Esophagus squamous epithelium (tissue), 4 donors: ENCODE measurements at regions not wholly inside any gene's neighbourhood (a gene's known extent, or its start where the extent isn't known, plus 50 kb on each side); places are given as distances from the start of the nearest gene placed in this dataset.

ENCODE experiments used
- CTCF ChIP-seq, 6 experiments: fragments of 450-650 bp in 4 of 6; fragments of 200-600 bp in 2 of 6; sonication (generic) in 2 of 6; IDR thresholded peaks; one replicate each; pipeline ENCODE4 v1.5.1; 2016 to 2019; ENCODE audit warnings: antibody characterized with exemption in 6 of 6, mild to moderate bottlenecking in 4 of 6, moderate library complexity in 4 of 6
- POLR2A ChIP-seq, 4 donors: fragments of 450-650 bp; IDR thresholded peaks; one replicate each; pipeline ENCODE4 v1.6.1; 2017; ENCODE audit warnings: antibody characterized with exemption in 4 of 4, mild to moderate bottlenecking in 4 of 4, moderate library complexity in 3 of 4

GRCh38 chr2:158743879-158744278, 51.2 kb upstream of the DAPL1 start:
- TF ChIP-seq CTCF (IDR thresholded peaks at IDR 0.05) (no peak), POLR2A (IDR thresholded peaks at IDR 0.05) (no peak)
